Neural progenitor cell (in vitro differentiated cells): ENCODE measurements at regions not wholly inside any gene's neighbourhood (a gene's known extent, or its start where the extent isn't known, plus 50 kb on each side); places are given as distances from the start of the nearest gene placed in this dataset.

Experiments
- DNase-seq: peaks from one replicate; pipeline ENCODE4 v3.0.0-alpha.2; 2016; ENCODE audit warnings: low spot score
- H2AFZ ChIP-seq: fragments of 200-600 bp; sonication (generic); replicated peaks from 2 replicates; pipeline ENCODE4 v1.6.1; 2016; ENCODE audit warnings: antibody characterized with exemption
- H3F3A ChIP-seq: fragments of 200-600 bp; sonication (generic); 2 replicates; pipeline ENCODE4 v1.6.1; 2016; ENCODE audit warnings: antibody characterized with exemption, low read depth
- H3K27ac ChIP-seq: fragments of 200-600 bp; sonication (generic); 2 replicates; pipeline ENCODE4 v1.5.1; 2016; ENCODE audit warnings: mild to moderate bottlenecking
- H3K27me3 ChIP-seq: fragments of 200-600 bp; sonication (generic); 2 replicates; pipeline ENCODE4 v1.6.1; 2016; ENCODE audit warnings: mild to moderate bottlenecking, moderate library complexity
- H3K36me3 ChIP-seq: fragments of 200-600 bp; sonication (generic); 2 replicates; pipeline ENCODE4 v1.5.1; 2016
- H3K4me1 ChIP-seq: fragments of 200-600 bp; sonication (generic); 2 replicates; pipeline ENCODE4 v1.6.1; 2016; ENCODE audit warnings: mixed run types
- H3K4me2 ChIP-seq: fragments of 200-600 bp; sonication (generic); 2 replicates; pipeline ENCODE4 v1.6.1; 2016
- H3K4me3 ChIP-seq: fragments of 200-600 bp; sonication (generic); 2 replicates; pipeline ENCODE4 v1.5.1; 2016
- H3K79me2 ChIP-seq: fragments of 200-600 bp; sonication (generic); 2 replicates; pipeline ENCODE4 v1.6.1; 2016; ENCODE audit warnings: low read depth
- H3K9ac ChIP-seq: fragments of 200-600 bp; sonication (generic); 2 replicates; pipeline ENCODE4 v1.6.1; 2016
- H3K9me3 ChIP-seq: fragments of 200-600 bp; sonication (generic); 2 replicates; pipeline ENCODE4 v1.5.1; 2016; ENCODE audit warnings: low read depth
- H4K20me1 ChIP-seq: fragments of 200-600 bp; sonication (generic); 2 replicates; pipeline ENCODE4 v1.6.1; 2016; ENCODE audit warnings: low read depth
- H3K27ac Mint-ChIP-seq: 3 replicates; pipeline ENCODE4 v1.8.0; 2021; ENCODE audit warnings: mixed read lengths
- H3K27me3 Mint-ChIP-seq: 2 replicates; pipeline ENCODE4 v1.8.0; 2022; ENCODE audit warnings: low read depth, mild to moderate bottlenecking, inconsistent platforms, moderate library complexity, mixed read lengths; ENCODE audit not compliant: insufficient read depth
- H3K36me3 Mint-ChIP-seq: 3 replicates; pipeline ENCODE4 v1.8.0; 2021; ENCODE audit warnings: mixed read lengths
- H3K4me1 Mint-ChIP-seq: 3 replicates; pipeline ENCODE4 v1.8.0; 2021; ENCODE audit warnings: mixed read lengths
- H3K4me3 Mint-ChIP-seq: 3 replicates; pipeline ENCODE4 v1.8.0; 2021; ENCODE audit warnings: mild to moderate bottlenecking, moderate library complexity, mixed read lengths
- H3K9me3 Mint-ChIP-seq: 3 replicates; pipeline ENCODE4 v1.8.0; 2020; ENCODE audit warnings: mixed read lengths
- CTCF ChIP-seq: fragments of 200-600 bp; sonication (generic); IDR thresholded peaks from 2 replicates; pipeline ENCODE4 v1.5.1; 2017; ENCODE audit warnings: antibody characterized with exemption, mild to moderate bottlenecking
- EZH2 ChIP-seq: fragments of 200-600 bp; sonication (generic); IDR thresholded peaks from 2 replicates; pipeline ENCODE4 v1.6.1; 2017; ENCODE audit warnings: antibody characterized with exemption, mild to moderate bottlenecking, moderate library complexity
- EZH2phosphoT487 ChIP-seq: fragments of 200-600 bp; sonication (generic); IDR thresholded peaks from 2 replicates; pipeline ENCODE4 v1.6.1; 2017; ENCODE audit warnings: antibody characterized with exemption

- Mint-ChIP-seq H3K27ac (no peak overlapping the region), H3K4me1 (peaks cover 8% of the 10 kb centered on the region), H3K4me3 (no peak overlapping the region), H3K27me3 (peaks cover 2% of the 10 kb centered on the region), H3K36me3 (no peaks in the 10 kb centered on the region), H3K9me3 (peaks cover under 1% of the 10 kb centered on the region)
- Histone ChIP-seq H3K9ac (no peak overlapping the region), H2AFZ (no peak overlapping the region), H3F3A (no peaks in the 10 kb centered on the region), H3K9me3 (no peaks in the 10 kb centered on the region), H3K27me3 (no peaks in the 10 kb centered on the region), H4K20me1 (no peaks in the 10 kb centered on the region), H3K4me2 (no peak overlapping the region), H3K4me3 (no peak overlapping the region), H3K79me2 (no peaks in the 10 kb centered on the region), H3K4me1 (peaks cover 7% of the 10 kb centered on the region), H3K36me3 (no peaks in the 10 kb centered on the region), H3K27ac (no peak overlapping the region)
- TF ChIP-seq EZH2: no peak
- TF ChIP-seq CTCF: no peak
- TF ChIP-seq EZH2phosphoT487: no peak
- DNase-seq: no peak
Measured at GRCh38 chr15:31573759-31574158, 247.1 kb downstream of the KLF13 start.

DNA sequence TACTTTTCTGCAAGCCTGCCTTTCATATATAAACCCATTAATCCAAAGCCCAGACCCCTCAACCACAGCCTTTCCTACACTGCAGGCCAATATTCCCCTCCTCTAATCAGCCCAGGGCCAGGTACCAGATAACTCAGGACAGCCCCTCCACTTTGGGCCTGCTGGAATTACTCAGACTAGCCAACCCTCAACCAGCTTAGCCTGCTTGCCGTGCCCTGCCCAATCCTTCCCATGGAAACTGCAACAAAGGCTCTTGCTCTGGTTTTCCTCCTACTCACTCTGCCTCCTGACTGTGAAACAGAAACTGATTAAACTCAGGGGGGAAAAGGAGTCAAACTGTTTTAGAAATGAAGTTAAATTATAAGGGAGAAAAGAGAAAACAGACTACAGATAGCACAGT is 248.1 kb downstream of the KLF13 start:
- H3K9me3 ChIP-seq: no peaks in the 10 kb centered on the region
- Mint-ChIP-seq H3K4me1 (peaks cover 8% of the 10 kb centered on the region), H3K27me3 (peaks cover 2% of the 10 kb centered on the region), H3K9me3 (peaks cover under 1% of the 10 kb centered on the region), H3K27ac (no peak overlapping the region), H3K36me3 (no peaks in the 10 kb centered on the region), H3K4me3 (no peak overlapping the region)
- H3F3A ChIP-seq: no peaks in the 10 kb centered on the region
- no peaks in the 10 kb centered on the region for H3K27me3 ChIP-seq
- H3K4me1 ChIP-seq: peaks cover 7% of the 10 kb centered on the region
- H2AFZ ChIP-seq: peak overlapping the region; percentile 80
- H3K36me3 ChIP-seq: no peaks in the 10 kb centered on the region
- no peak overlapping the region for H3K4me2 ChIP-seq
- no peak overlapping the region for H3K4me3 ChIP-seq
- peak; percentile 60 for DNase-seq
- no peaks in the 10 kb centered on the region for H4K20me1 ChIP-seq
- no peak overlapping the region for H3K9ac ChIP-seq
- H3K79me2 ChIP-seq: no peaks in the 10 kb centered on the region
- TF ChIP-seq CTCF: no peak
- no peak for TF ChIP-seq EZH2phosphoT487
- no peak for TF ChIP-seq EZH2
- H3K27ac ChIP-seq: no peak overlapping the region

- TF ChIP-seq CTCF (no peak), EZH2phosphoT487 (no peak), EZH2 (no peak)
- no peaks in the 10 kb centered on the region for H3K9me3 ChIP-seq
- no peaks in the 10 kb centered on the region for H3F3A ChIP-seq
- no peak overlapping the region for H2AFZ ChIP-seq
- no peaks in the 10 kb centered on the region for H3K36me3 Mint-ChIP-seq
- no peaks in the 10 kb centered on the region for H3K36me3 ChIP-seq
- H3K9me3 Mint-ChIP-seq: peaks cover 10% of the 10 kb centered on the region
- H3K4me3 Mint-ChIP-seq: no peak overlapping the region
- H3K4me2 ChIP-seq: no peak overlapping the region
- no peaks in the 10 kb centered on the region for H3K79me2 ChIP-seq
- H3K27me3 Mint-ChIP-seq: peaks cover 2% of the 10 kb centered on the region
- no peak overlapping the region for H3K4me3 ChIP-seq
- no peaks in the 10 kb centered on the region for H3K27me3 ChIP-seq
- H3K27ac Mint-ChIP-seq: no peak overlapping the region
- peaks cover 8% of the 10 kb centered on the region for H3K4me1 Mint-ChIP-seq
- H3K27ac ChIP-seq: no peak overlapping the region
- DNase-seq: no peak
- H3K9ac ChIP-seq: no peak overlapping the region
- H4K20me1 ChIP-seq: no peaks in the 10 kb centered on the region
- H3K4me1 ChIP-seq: peaks cover 7% of the 10 kb centered on the region
Measured at GRCh38 chr15:31577108-31577507, 250.5 kb downstream of the KLF13 start.

- Histone ChIP-seq H2AFZ (no peak overlapping the region), H3K9ac (no peak overlapping the region), H3K27ac (no peak overlapping the region), H3K79me2 (no peaks in the 10 kb centered on the region), H3K4me3 (no peak overlapping the region), H4K20me1 (no peaks in the 10 kb centered on the region), H3K4me1 (peaks cover 7% of the 10 kb centered on the region), H3K9me3 (no peaks in the 10 kb centered on the region), H3F3A (no peaks in the 10 kb centered on the region), H3K4me2 (no peak overlapping the region), H3K27me3 (no peaks in the 10 kb centered on the region), H3K36me3 (no peaks in the 10 kb centered on the region)
- Mint-ChIP-seq H3K4me3 (no peak overlapping the region), H3K9me3 (peaks cover 20% of the 10 kb centered on the region), H3K27me3 (peaks cover 2% of the 10 kb centered on the region), H3K27ac (no peak overlapping the region), H3K36me3 (no peaks in the 10 kb centered on the region), H3K4me1 (peaks cover 8% of the 10 kb centered on the region)
- no peak for DNase-seq
- no peak for TF ChIP-seq EZH2
- TF ChIP-seq CTCF: no peak
- TF ChIP-seq EZH2phosphoT487: no peak
Measured at GRCh38 chr15:31579282-31579681, 252.6 kb downstream of the KLF13 start.
